Thoracic aorta (tissue), 2 donors: ENCODE measurements at regions not wholly inside any gene's neighbourhood (a gene's known extent, or its start where the extent isn't known, plus 50 kb on each side); places are given as distances from the start of the nearest gene placed in this dataset.

Source experiments
- ATAC-seq: fragments of 150-250 bp; one replicate; pipeline ENCODE4 v1.8.0; 2017; ENCODE audit warnings: low read depth; ENCODE audit not compliant: insufficient number of reproducible peaks, low FRiP score
- DNase-seq: peaks from one replicate; pipeline ENCODE4 v3.0.0-alpha.2; 2020; ENCODE audit warnings: low spot score
- H3K27ac ChIP-seq, 2 donors: fragments of 200-600 bp; sonication (generic); 1 replicate in 1 of 2; 2 replicates in 1 of 2; pipeline ENCODE4 v1.5.1; 2016; ENCODE audit warnings: mild to moderate bottlenecking in 2 of 2, moderate library complexity in 2 of 2
- H3K27me3 ChIP-seq: fragments of 200-600 bp; sonication (generic); replicated peaks from 2 replicates; pipeline ENCODE4 v1.6.0; 2016; ENCODE audit warnings: mild to moderate bottlenecking; ENCODE audit not compliant: insufficient read depth
- H3K36me3 ChIP-seq: fragments of 200-600 bp; sonication (generic); one replicate; pipeline ENCODE4 v1.5.1; 2016
- H3K4me1 ChIP-seq, 2 donors: fragments of 200-600 bp; sonication (generic); 1 replicate in 1 of 2; 2 replicates in 1 of 2; pipeline versions ENCODE4 v1.5.1 to v1.6.0; 2016; ENCODE audit warnings: low read depth in 2 of 2, mild to moderate bottlenecking in 1 of 2; ENCODE audit not compliant: control insufficient read depth in 1 of 2
- H3K4me3 ChIP-seq: fragments of 200-600 bp; sonication (generic); 2 replicates; pipeline ENCODE4 v1.5.1; 2016; ENCODE audit warnings: mild to moderate bottlenecking
- H3K9me3 ChIP-seq: fragments of 200-600 bp; sonication (generic); 2 replicates; pipeline ENCODE4 v1.5.1; 2016
- CTCF ChIP-seq: fragments of 200-600 bp; sonication (generic); IDR thresholded peaks from one replicate; pipeline ENCODE4 v1.5.1; 2019; ENCODE audit warnings: antibody characterized with exemption

DNA sequence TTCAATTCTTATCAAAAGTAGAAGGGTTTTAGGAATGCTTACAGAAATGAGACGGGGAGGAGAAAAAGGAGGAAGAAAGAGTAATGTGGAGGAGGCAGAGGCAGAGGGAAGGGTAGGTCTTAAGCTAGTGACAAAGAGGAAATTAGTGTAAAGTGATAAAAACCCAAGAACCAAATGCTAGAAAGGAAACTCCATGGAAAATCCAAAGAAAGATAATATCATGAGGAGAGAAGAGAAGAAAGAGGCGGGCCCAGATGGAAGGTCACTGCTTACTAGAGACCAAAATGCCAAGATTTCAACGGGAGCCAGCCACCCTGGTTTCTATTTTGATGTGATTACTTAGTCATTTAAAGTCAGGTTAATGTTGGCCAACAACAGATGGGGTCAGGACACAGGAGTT is 68.6 kb upstream of the IL12B start:
- H3K27me3 ChIP-seq, result no peaks in the 10 kb centered on the region
- H3K27ac ChIP-seq, result no peak overlapping the region
- no peak overlapping the region for H3K4me3 ChIP-seq
- no peak for TF ChIP-seq CTCF
- no peaks in the 10 kb centered on the region for H3K4me1 ChIP-seq
- DNase-seq, result no peak
- H3K36me3 ChIP-seq, result no peaks in the 10 kb centered on the region
- H3K9me3 ChIP-seq, result no peaks in the 10 kb centered on the region
- no peak for ATAC-seq

- H3K4me3 ChIP-seq, result no peak overlapping the region
- H3K27ac ChIP-seq, result no peak overlapping the region
- H3K27me3 ChIP-seq, result no peaks in the 10 kb centered on the region
- no peak for DNase-seq
- H3K9me3 ChIP-seq, result no peaks in the 10 kb centered on the region
- no peaks in the 10 kb centered on the region for H3K36me3 ChIP-seq
- no peak for TF ChIP-seq CTCF
- H3K4me1 ChIP-seq, result no peaks in the 10 kb centered on the region
- ATAC-seq, result no peak
Measured at GRCh38 chr5:159400476-159400875, 70.2 kb upstream of the IL12B start.

- no peaks in the 10 kb centered on the region for H3K27me3 ChIP-seq
- H3K9me3 ChIP-seq, result no peaks in the 10 kb centered on the region
- no peak overlapping the region for H3K27ac ChIP-seq
- H3K36me3 ChIP-seq, result no peaks in the 10 kb centered on the region
- DNase-seq (no peak), ATAC-seq (no peak)
- no peak for TF ChIP-seq CTCF
- H3K4me1 ChIP-seq, result no peaks in the 10 kb centered on the region
- H3K4me3 ChIP-seq, result no peak overlapping the region
Measured at GRCh38 chr5:159402311-159402710, 72.0 kb upstream of the IL12B start.

- no peaks in the 10 kb centered on the region for H3K4me1 ChIP-seq
- no peak for TF ChIP-seq CTCF
- H3K9me3 ChIP-seq, result no peaks in the 10 kb centered on the region
- DNase-seq (no peak), ATAC-seq (no peak)
- no peaks in the 10 kb centered on the region for H3K36me3 ChIP-seq
- no peak overlapping the region for H3K4me3 ChIP-seq
- H3K27ac ChIP-seq, result no peak overlapping the region
- no peaks in the 10 kb centered on the region for H3K27me3 ChIP-seq
Measured at GRCh38 chr5:159402856-159403255, 72.6 kb upstream of the IL12B start.

DNA sequence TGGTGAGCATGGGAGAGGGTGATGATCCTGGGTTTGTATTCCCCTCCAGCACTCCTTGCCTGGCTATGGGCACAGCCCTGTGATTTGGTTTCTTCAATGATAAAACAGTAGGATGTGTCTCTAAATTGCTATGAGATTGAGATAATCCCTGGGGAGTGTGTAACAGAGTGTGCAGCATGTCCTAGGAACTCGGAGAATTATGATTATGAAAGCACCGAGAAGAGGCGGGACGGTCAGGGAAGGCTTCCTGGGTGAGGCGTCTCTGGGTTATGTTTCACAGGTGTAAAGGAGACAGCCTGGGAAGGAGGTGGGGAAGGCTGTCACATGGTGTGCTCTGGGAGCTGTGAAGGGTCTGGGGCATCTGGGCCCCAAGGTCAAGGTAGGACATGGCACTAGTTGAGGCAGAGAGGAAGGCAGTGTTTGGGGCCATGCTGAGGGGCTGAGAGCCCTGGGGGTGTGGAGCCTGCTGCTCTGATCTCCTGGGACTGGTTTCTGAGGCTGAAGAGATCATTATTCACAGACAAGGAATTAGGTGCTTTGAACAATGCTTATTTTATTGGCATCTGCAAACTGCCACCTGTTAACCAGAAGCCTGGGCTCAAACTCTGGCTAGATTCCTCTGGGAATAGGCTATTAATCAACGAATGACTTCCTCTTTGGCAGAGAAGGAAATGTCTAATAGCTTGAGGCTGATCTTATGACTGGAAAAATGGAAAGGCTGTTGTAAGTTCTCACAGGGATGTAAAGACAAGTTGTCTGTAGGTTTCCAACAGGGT is 73.8 kb upstream of the IL12B start:
- Histone ChIP-seq H3K36me3 (no peaks in the 10 kb centered on the region), H3K27me3 (no peaks in the 10 kb centered on the region), H3K4me1 (no peaks in the 10 kb centered on the region), H3K4me3 (no peak overlapping the region), H3K27ac (no peak overlapping the region), H3K9me3 (no peaks in the 10 kb centered on the region)
- TF ChIP-seq CTCF, result no peak
- no peak for DNase-seq
- no peak for ATAC-seq
